Choroid plexus epithelial cell (primary cell): ENCODE measurements at regions not wholly inside any gene's neighbourhood (a gene's known extent, or its start where the extent isn't known, plus 50 kb on each side); places are given as distances from the start of the nearest gene placed in this dataset.

Source experiments
- DNase-seq: peaks from one replicate; pipeline ENCODE4 v3.0.0-alpha.2; 2010; ENCODE audit warnings: low read depth
- H3K4me3 ChIP-seq: 2 replicates; pipeline ENCODE4 v1.5.1; 2011; ENCODE audit warnings: low read depth, mild to moderate bottlenecking, control low read depth, low read length, moderate library complexity
- CTCF ChIP-seq: conservative IDR thresholded peaks from 2 replicates; pipeline ENCODE4 v1.5.1; 2011; ENCODE audit warnings: low read depth, mild to moderate bottlenecking, control low read depth, inconsistent platforms, low read length, moderate library complexity

DNA sequence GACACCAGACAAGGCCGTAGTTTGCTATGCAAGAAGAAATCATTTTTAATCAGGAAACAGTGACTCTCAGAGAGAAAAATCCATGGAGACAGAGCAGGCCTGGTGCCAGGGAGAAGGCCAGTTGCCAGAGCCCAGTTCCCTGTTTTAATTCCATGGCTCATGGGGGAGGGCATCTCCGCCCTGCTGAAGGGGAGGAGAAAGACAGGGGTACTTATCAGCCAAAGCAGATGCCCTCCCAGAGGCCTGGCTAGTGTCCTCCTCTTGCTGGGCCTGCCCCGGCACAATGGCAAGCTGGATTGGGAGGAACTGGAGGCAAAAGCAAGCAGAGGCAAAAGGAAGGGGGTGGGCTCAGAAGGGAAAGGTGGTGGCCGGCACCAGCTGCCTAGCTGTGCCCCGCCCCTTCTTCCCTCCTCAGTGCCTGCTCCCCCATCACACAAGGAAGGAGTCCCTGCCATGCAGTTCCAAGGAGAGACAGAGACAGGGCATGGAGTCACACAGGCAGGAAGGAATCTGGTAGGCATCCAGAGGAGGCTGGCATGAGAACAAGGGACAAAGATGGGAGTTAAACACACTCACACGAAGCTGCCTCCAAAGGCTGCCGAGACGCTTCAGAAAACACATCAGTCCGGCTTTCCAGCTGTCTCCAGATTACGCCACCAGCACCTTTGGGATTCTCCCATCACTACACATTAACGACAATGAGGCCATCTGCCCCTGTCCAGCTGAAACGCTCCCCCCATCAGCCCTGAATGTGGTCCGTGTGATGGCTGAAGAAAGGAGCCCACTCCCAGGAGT, 591.8 kb downstream of the BUD13 start:
- no peak overlapping the region for H3K4me3 ChIP-seq
- no peak for TF ChIP-seq CTCF
- no peak for DNase-seq

DNA sequence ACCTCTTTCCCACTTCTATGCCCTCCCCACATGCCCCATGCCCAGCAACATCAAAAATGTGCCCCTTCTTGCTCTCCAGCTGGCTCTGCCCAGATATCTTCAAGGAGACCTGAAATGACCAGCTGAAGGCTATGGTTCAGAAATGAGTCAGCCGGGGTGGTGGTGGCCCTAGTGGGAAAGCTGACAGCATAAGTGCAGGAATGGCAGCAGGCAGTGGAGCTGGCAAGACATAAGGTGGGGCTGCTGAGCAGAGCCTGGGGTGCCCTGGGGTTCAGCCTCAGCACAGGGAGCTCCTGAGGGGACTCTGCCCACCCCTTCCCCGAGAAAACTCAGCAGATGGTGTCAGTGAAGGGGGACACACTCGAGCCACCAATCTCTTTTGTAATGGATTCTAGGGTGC, 593.4 kb downstream of the BUD13 start:
- no peak for DNase-seq
- H3K4me3 ChIP-seq: no peak overlapping the region
- TF ChIP-seq CTCF: no peak

- H3K4me3 ChIP-seq: no peak overlapping the region
- no peak for TF ChIP-seq CTCF
- no peak for DNase-seq
Observed at GRCh38 chr11:116177521-116178210, 595.1 kb downstream of the BUD13 start.

- DNase-seq: no peak
- no peak overlapping the region for H3K4me3 ChIP-seq
- no peak for TF ChIP-seq CTCF
Observed at GRCh38 chr11:116176484-116177005, 596.2 kb downstream of the BUD13 start.

DNA sequence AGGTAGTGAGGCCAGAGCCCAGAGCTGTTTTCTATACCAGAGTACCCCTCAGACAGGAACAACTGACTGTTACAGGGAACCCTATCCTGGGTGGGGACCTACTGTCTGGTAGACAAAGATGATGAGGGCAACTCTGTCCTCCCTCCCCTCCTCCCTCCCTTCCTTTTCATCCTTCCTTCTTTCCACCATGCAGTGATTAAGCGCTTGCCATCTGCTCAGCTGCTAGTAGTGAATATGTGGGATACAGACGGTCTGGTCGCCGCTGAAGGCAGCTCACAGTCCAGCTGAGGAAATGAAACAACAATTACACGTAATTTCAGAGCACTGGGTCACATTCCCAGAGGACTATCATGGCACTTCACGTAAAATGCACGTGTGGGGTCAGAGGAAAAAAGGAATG, 597.1 kb downstream of the BUD13 start:
- DNase-seq: no peak
- H3K4me3 ChIP-seq: no peak overlapping the region
- no peak for TF ChIP-seq CTCF

DNA sequence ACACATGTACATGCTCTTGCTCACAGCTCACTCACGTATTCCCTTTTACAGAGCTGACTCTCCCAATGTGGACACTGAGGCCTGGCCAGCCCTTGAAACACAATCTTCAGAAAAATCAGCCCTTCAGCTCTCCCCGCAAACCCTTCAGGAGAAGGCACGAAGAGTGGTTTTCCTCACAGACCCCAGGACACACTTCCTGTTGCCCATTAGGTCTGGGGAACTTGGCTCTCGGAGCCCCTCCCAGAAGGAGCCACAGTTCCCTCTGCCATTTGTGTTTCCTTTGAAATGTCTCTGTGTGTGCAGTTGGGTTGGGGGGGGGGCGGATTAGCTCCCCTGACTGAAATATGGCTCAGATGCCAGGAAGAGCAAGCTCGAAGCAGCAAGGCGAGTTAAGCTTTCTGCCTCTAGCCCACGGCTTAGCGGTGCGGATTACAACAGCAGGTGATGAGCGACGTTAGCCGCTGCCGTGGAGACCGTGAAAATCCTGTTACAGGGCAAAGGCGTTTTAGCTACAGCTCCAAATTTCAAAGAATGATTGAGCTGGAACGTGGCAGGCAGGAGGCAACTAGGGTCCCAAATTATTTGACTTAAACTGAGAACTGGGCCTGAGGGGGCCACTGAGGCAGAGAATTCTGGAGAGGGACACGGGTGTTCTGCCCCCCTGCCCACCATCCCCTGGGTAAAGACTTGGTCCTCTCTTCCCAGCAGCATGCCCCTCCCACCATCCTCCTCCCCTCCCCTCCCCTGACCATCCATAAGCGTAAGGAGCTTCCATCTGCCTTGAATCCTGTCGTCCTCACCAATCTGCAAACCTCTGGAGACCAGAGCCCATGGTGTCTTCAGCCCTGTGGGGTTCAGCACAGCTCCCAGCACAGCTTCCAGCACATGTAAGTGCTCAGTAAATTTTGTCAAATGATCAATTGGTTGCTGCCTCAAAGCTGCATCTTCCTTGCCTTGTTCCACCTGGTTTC, 598.6 kb downstream of the BUD13 start:
- DNase-seq: no peak
- TF ChIP-seq CTCF: no peak
- no peak overlapping the region for H3K4me3 ChIP-seq
